Hepatocyte (in vitro differentiated cells): ENCODE measurements at regions not wholly inside any gene's neighbourhood (a gene's known extent, or its start where the extent isn't known, plus 50 kb on each side); places are given as distances from the start of the nearest gene placed in this dataset.

Experiments
- CTCF ChIP-seq: fragments of 200-600 bp; sonication (generic); IDR thresholded peaks from 2 replicates; pipeline ENCODE4 v1.5.1; 2016; ENCODE audit warnings: antibody characterized with exemption, mild to moderate bottlenecking; ENCODE audit not compliant: poor library complexity
- EZH2 ChIP-seq: fragments of 200-600 bp; sonication (generic); IDR thresholded peaks from 2 replicates; pipeline ENCODE4 v1.6.1; 2016; ENCODE audit warnings: antibody characterized with exemption, mild to moderate bottlenecking, borderline replicate concordance
- EZH2phosphoT487 ChIP-seq: fragments of 200-600 bp; sonication (generic); IDR thresholded peaks from one replicate; pipeline ENCODE4 v1.6.1; 2018; ENCODE audit warnings: antibody characterized with exemption, mild to moderate bottlenecking, low read depth, moderate library complexity; ENCODE audit not compliant: unreplicated experiment, severe bottlenecking

DNA sequence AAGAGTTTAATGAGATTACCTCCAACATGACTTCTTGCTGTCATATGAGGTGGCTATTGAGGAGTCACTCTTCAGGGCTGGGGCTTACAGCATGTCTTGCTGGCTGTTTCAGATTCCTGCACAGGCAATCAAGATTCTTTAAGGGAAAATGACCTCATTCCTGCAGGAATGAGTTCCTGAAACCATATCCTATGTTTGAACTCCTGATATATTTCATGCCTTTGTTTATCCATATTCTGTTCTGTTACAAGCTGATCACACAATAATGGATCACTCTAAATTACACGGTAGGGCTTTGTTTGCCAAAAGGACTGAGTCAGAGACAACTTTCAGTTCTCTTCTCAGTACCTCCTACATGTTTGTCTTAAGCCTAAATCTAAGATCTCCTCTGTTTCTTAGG lies 879.8 kb upstream of the PIK3C3 start:
- TF ChIP-seq CTCF (no peak), EZH2 (no peak), EZH2phosphoT487 (no peak)
